AG10803 (cell line): ENCODE measurements at regions not wholly inside any gene's neighbourhood (a gene's known extent, or its start where the extent isn't known, plus 50 kb on each side); places are given as distances from the start of the nearest gene placed in this dataset.

Experiments used
- DNase-seq: peaks from one replicate; pipeline ENCODE4 v3.0.0; 2010; ENCODE audit warnings: low read depth
- H3K4me3 ChIP-seq: 2 replicates; pipeline ENCODE4 v1.5.1; 2011; ENCODE audit warnings: mild to moderate bottlenecking, low read length, control low read depth
- TF ChIP-seq, protein P1 (sequence below): conservative IDR thresholded peaks from 2 replicates; pipeline ENCODE4 v1.5.1; 2011; ENCODE audit warnings: mild to moderate bottlenecking, low read length, control low read depth, inconsistent platforms

DNA sequence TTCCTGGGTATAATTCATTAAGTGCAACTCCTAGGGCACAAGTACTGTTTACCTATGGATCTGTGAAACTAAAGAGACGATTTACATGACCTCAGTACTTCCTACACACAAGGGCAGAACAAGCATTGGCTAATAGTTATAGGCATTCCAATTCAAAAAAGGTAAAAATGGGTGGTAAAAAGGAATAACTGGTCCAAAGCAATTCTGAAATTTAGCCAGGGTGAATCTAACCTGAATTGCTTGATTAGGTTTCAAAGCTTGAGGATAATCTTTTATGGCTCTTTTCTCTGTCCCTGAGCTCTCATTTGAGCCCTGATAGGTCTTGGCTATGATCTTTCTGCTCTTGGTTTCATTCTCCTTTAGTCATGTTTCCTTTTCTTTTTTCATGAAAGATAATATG lies 52.3 kb upstream of the CALCR start:
- H3K4me3 ChIP-seq, result no peak overlapping the region
- TF ChIP-seq, protein P1, sequence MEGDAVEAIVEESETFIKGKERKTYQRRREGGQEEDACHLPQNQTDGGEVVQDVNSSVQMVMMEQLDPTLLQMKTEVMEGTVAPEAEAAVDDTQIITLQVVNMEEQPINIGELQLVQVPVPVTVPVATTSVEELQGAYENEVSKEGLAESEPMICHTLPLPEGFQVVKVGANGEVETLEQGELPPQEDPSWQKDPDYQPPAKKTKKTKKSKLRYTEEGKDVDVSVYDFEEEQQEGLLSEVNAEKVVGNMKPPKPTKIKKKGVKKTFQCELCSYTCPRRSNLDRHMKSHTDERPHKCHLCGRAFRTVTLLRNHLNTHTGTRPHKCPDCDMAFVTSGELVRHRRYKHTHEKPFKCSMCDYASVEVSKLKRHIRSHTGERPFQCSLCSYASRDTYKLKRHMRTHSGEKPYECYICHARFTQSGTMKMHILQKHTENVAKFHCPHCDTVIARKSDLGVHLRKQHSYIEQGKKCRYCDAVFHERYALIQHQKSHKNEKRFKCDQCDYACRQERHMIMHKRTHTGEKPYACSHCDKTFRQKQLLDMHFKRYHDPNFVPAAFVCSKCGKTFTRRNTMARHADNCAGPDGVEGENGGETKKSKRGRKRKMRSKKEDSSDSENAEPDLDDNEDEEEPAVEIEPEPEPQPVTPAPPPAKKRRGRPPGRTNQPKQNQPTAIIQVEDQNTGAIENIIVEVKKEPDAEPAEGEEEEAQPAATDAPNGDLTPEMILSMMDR, result no peak
- no peak for DNase-seq
